H1 (cell line): ENCODE measurements at regions not wholly inside any gene's neighbourhood (a gene's known extent, or its start where the extent isn't known, plus 50 kb on each side); places are given as distances from the start of the nearest gene placed in this dataset.

Experiments used
- CTCF ChIA-PET: fragments of 300-600 bp; sonication (Branson Sonifier 250); formaldehyde crosslinking; loops from one replicate; lab custom pipeline; 2021; ENCODE audit not compliant: partially characterized antibody; lab: Charles Lee
- POLR2A ChIA-PET: fragments of 300-600 bp; sonication (Branson Sonifier 250); formaldehyde crosslinking; loops from one replicate; lab custom pipeline; 2021; ENCODE audit warnings: inconsistent platforms; ENCODE audit not compliant: partially characterized antibody; lab: Charles Lee
- DNase-seq, 2 experiments: peaks; one replicate each; pipeline versions ENCODE4 v3.0.0 to v3.0.0-alpha.2; 2010 to 2022; ENCODE audit warnings: low spot score in 2 of 2, low read depth in 1 of 2, mixed read lengths in 1 of 2
- FAIRE-seq: peaks from 2 replicates; lab custom pipeline; 2011; peaks lifted over from hg19 to GRCh38; lab: Jason Lieb, UNC
- H2AFZ ChIP-seq: 2 replicates; pipeline ENCODE4 v1.8.1; 2012; ENCODE audit warnings: low read length, inconsistent platforms
- H2AK5ac ChIP-seq: 2 replicates; pipeline ENCODE4 v1.6.1; 2013; ENCODE audit warnings: low read depth, low read length
- H2BK120ac ChIP-seq: replicated peaks from 2 replicates; pipeline ENCODE3; 2013; ENCODE audit warnings: low read depth, low read length, inconsistent platforms
- H2BK12ac ChIP-seq: 2 replicates; pipeline ENCODE4 v1.6.1; 2013; ENCODE audit warnings: low read depth, low read length
- H2BK15ac ChIP-seq: 2 replicates; pipeline ENCODE4 v1.6.1; 2013; ENCODE audit warnings: low read length
- H2BK20ac ChIP-seq: 2 replicates; pipeline ENCODE4 v1.6.1; 2013; ENCODE audit warnings: low read length
- H2BK5ac ChIP-seq: 2 replicates; pipeline ENCODE4 v1.6.1; 2013; ENCODE audit warnings: low read depth, low read length
- H3K14ac ChIP-seq: 2 replicates; pipeline ENCODE4 v1.6.1; 2013; ENCODE audit warnings: inconsistent platforms; ENCODE audit not compliant: insufficient read length
- H3K18ac ChIP-seq: 2 replicates; pipeline ENCODE4 v1.6.1; 2013; ENCODE audit warnings: low read length; ENCODE audit errors: extremely low read depth
- H3K23ac ChIP-seq: 2 replicates; pipeline ENCODE4 v1.6.1; 2013; ENCODE audit warnings: inconsistent platforms; ENCODE audit not compliant: insufficient read length
- H3K23me2 ChIP-seq: 2 replicates; pipeline ENCODE4 v1.6.1; 2013; ENCODE audit warnings: low read depth, low read length
- H3K27ac ChIP-seq: 2 replicates; pipeline ENCODE4 v1.6.1; 2011; ENCODE audit warnings: low read depth, low read length, inconsistent platforms
- H3K27me3 ChIP-seq, 4 experiments: replicated peaks in 1 of 4; 1 replicate in 1 of 4; 2 replicates in 3 of 4; pipeline versions ENCODE4 v1.6.1 to v1.8.1; 2011 to 2013; ENCODE audit warnings: low read length in 3 of 4, mild to moderate bottlenecking in 3 of 4, inconsistent platforms in 2 of 4, mixed read lengths in 2 of 4, moderate library complexity in 1 of 4; ENCODE audit not compliant: control insufficient read depth in 3 of 4, insufficient read depth in 3 of 4; ENCODE audit errors: extremely low read depth in 1 of 4
- H3K36me3 ChIP-seq, 4 experiments: 2 replicates each; pipeline versions ENCODE4 v1.6.1 to v1.8.1; 2011 to 2013; ENCODE audit warnings: mild to moderate bottlenecking in 4 of 4, low read length in 3 of 4, moderate library complexity in 2 of 4, control low read depth in 1 of 4, inconsistent platforms in 1 of 4; ENCODE audit not compliant: insufficient read depth in 4 of 4, control insufficient read depth in 2 of 4
- H3K4ac ChIP-seq: replicated peaks from 2 replicates; pipeline ENCODE3; 2013; ENCODE audit warnings: low read length, low read depth, mixed read lengths, inconsistent platforms; ENCODE audit not compliant: insufficient read length
- H3K4me1 ChIP-seq, 4 experiments: replicated peaks in 1 of 4; 1 replicate in 1 of 4; 2 replicates in 3 of 4; pipeline versions ENCODE4 v1.6.1 to v1.8.1; 2011 to 2013; ENCODE audit warnings: low read length in 3 of 4, inconsistent platforms in 2 of 4, mixed read lengths in 1 of 4; ENCODE audit not compliant: insufficient read depth in 4 of 4, control insufficient read depth in 3 of 4
- H3K4me2 ChIP-seq, 2 experiments: 2 replicates each; pipeline versions ENCODE4 v1.6.1 to v1.8.1; 2011 to 2013; ENCODE audit warnings: low read depth in 2 of 2, low read length in 2 of 2, control low read depth in 1 of 2, inconsistent platforms in 1 of 2, mild to moderate bottlenecking in 1 of 2; ENCODE audit not compliant: insufficient read depth in 1 of 2
- H3K4me3 ChIP-seq, 4 experiments: fragments of 200-600, 300-600 bp in 1 of 4; sonication (generic), shearing (Covaris generic), sonication (Bioruptor Twin) in 1 of 4; 2 replicates each; pipeline versions ENCODE4 v1.5.1 to v1.8.1; 2011 to 2016; ENCODE audit warnings: low read length in 4 of 4, low read depth in 3 of 4, control low read depth in 2 of 4, inconsistent platforms in 2 of 4, mild to moderate bottlenecking in 2 of 4, mixed read lengths in 1 of 4, moderate library complexity in 1 of 4; ENCODE audit not compliant: insufficient read depth in 2 of 4; ENCODE audit errors: extremely low read depth in 1 of 4
- H3K56ac ChIP-seq: replicated peaks from 2 replicates; pipeline ENCODE3; 2013; ENCODE audit warnings: low read depth, mild to moderate bottlenecking, mixed read lengths, low read length, inconsistent platforms; ENCODE audit not compliant: insufficient read length
- H3K79me1 ChIP-seq: 2 replicates; pipeline ENCODE4 v1.6.1; 2013; ENCODE audit warnings: low read depth, low read length, control low read depth
- H3K79me2 ChIP-seq, 2 experiments: 2 replicates each; pipeline versions ENCODE4 v1.6.1 to v1.8.1; 2012 to 2013; ENCODE audit warnings: low read length in 2 of 2, mild to moderate bottlenecking in 2 of 2, inconsistent platforms in 1 of 2; ENCODE audit not compliant: insufficient read depth in 2 of 2, control insufficient read depth in 1 of 2
- H3K9ac ChIP-seq, 4 experiments: replicated peaks in 1 of 4; 1 replicate in 1 of 4; 2 replicates in 3 of 4; pipeline versions ENCODE4 v1.6.1 to v1.8.1; 2011 to 2013; ENCODE audit warnings: low read depth in 3 of 4, low read length in 3 of 4, control low read depth in 2 of 4, mild to moderate bottlenecking in 2 of 4, moderate library complexity in 2 of 4, inconsistent platforms in 1 of 4; ENCODE audit errors: extremely low read depth in 1 of 4
- H3K9me3 ChIP-seq, 2 experiments: 2 replicates each; pipeline versions ENCODE4 v1.6.1 to v1.8.1; 2012 to 2013; ENCODE audit warnings: mild to moderate bottlenecking in 2 of 2, moderate library complexity in 2 of 2, control low read depth in 1 of 2, inconsistent platforms in 1 of 2, low read depth in 1 of 2, low read length in 1 of 2, mixed read lengths in 1 of 2; ENCODE audit not compliant: insufficient read depth in 2 of 2
- H4K20me1 ChIP-seq, 2 experiments: replicated peaks in 1 of 2; 2 replicates each; pipeline versions ENCODE3 to v1.8.1; 2011 to 2013; ENCODE audit warnings: inconsistent platforms in 2 of 2, low read length in 2 of 2, mild to moderate bottlenecking in 1 of 2; ENCODE audit not compliant: insufficient read depth in 2 of 2, control insufficient read depth in 1 of 2
- H4K5ac ChIP-seq: 2 replicates; pipeline ENCODE4 v1.6.1; 2013; ENCODE audit warnings: low read length, low read depth, mixed read lengths, inconsistent platforms; ENCODE audit not compliant: insufficient read length
- H4K8ac ChIP-seq: 2 replicates; pipeline ENCODE4 v1.8.0; 2013; ENCODE audit warnings: mild to moderate bottlenecking, moderate library complexity, low read length, inconsistent platforms; ENCODE audit not compliant: insufficient read depth; ENCODE audit errors: extremely low read depth
- H4K91ac ChIP-seq: replicated peaks from 2 replicates; pipeline ENCODE3; 2013; ENCODE audit warnings: low read length, mixed read lengths, inconsistent platforms; ENCODE audit not compliant: insufficient read length
- ASH2L ChIP-seq: fragments of 200-600, 300-600 bp; sonication (generic); IDR thresholded peaks from one replicate; pipeline ENCODE4 v1.7.1; 2017; ENCODE audit warnings: low read length
- NANOG ChIP-seq: IDR thresholded peaks from 2 replicates; pipeline ENCODE4 v1.6.1; 2011; ENCODE audit warnings: low read length, low read depth, mild to moderate bottlenecking, inconsistent platforms; ENCODE audit not compliant: insufficient read depth, poor library complexity, severe bottlenecking
- RAD21 ChIP-seq, 2 experiments: IDR thresholded peaks in 1 of 2; conservative IDR thresholded peaks in 1 of 2; 2 replicates each; pipeline ENCODE4 v1.6.1; 2011; ENCODE audit warnings: low read depth in 2 of 2, low read length in 2 of 2, improper control_type of control experiment in 1 of 2, inconsistent platforms in 1 of 2, mild to moderate bottlenecking in 1 of 2, moderate library complexity in 1 of 2
- SAP30 ChIP-seq: fragments of 300-600 bp; sonication (generic); IDR thresholded peaks from 2 replicates; pipeline ENCODE4 v1.7.1; 2012; ENCODE audit warnings: low read length, moderate library complexity, mild to moderate bottlenecking, inconsistent platforms; ENCODE audit not compliant: insufficient read depth, insufficient replicate concordance
- WGBS, 2 experiments: shearing (Covaris generic) in 1 of 2; methylation state at CpG; one replicate each; pipeline versions ENCODE4 v1.1.6 to v1.1.7; 2013 to 2015; ENCODE audit warnings: low lambda C conversion rate in 2 of 2, mixed read lengths in 2 of 2, inconsistent platforms in 1 of 2, low coverage in 1 of 2, missing lambda C conversion rate in 1 of 2; ENCODE audit not compliant: insufficient replicate concordance in 2 of 2, insufficient coverage in 1 of 2, insufficient read length in 1 of 2; ENCODE audit errors: extremely low coverage in 1 of 2, missing lambda C conversion rate in 1 of 2; 5-methylcytosine and 5-hydroxymethylcytosine counted together
- TF ChIP-seq, protein P1 (sequence below), 3 experiments: IDR thresholded peaks; 1 replicate in 2 of 3; 2 replicates in 1 of 3; pipeline versions ENCODE4 v1.5.1 to v1.6.1; 2011; ENCODE audit warnings: low read length in 3 of 3, mild to moderate bottlenecking in 3 of 3, inconsistent platforms in 2 of 3, low read depth in 1 of 3, moderate library complexity in 1 of 3; ENCODE audit not compliant: insufficient read depth in 1 of 3; ENCODE audit errors: control extremely low read depth in 1 of 3

DNA sequence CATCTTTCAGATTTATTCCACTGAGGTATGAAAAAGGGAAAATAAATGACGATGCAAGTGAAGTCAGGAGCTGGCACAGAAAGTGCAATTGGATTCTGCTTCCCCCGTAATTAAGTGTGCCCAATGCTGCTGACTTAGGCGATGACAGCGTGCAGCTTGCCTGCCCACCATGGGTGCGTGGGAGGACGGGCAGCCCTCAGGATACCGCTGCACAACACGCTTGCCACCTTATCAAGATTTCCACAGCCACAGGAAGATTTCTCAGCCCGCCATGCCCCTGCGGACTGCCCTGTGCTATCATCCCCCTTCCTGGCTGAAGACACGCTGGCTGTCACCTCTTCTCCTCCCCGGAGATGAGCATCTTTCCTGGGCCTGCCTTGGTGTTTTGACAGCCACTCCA lies 103.3 kb upstream of the BACH2 start:
- Histone ChIP-seq H2BK15ac (no peak overlapping the region), H3K36me3 (no peaks in the 10 kb centered on the region), H3K4ac (no peak overlapping the region), H4K91ac (no peak overlapping the region), H3K23me2 (no peaks in the 10 kb centered on the region), H4K20me1 (no peaks in the 10 kb centered on the region), H3K79me2 (no peaks in the 10 kb centered on the region), H4K5ac (no peak overlapping the region), H3K4me2 (no peak overlapping the region), H3K14ac (no peak overlapping the region), H2AK5ac (no peak overlapping the region), H3K23ac (no peak overlapping the region), H3K79me1 (no peaks in the 10 kb centered on the region), H2AFZ (no peak overlapping the region), H3K4me1 (peaks cover 0 to 10% (median 7%) of the 10 kb centered on the region in 4 experiments; a peak in 6 of 7 replicates), H3K18ac (no peak overlapping the region), H3K4me3 (no peak overlapping the region), H2BK20ac (no peak overlapping the region), H3K27ac (no peak overlapping the region), H4K8ac (no peak overlapping the region), H3K27me3 (no peaks in the 10 kb centered on the region), H2BK5ac (no peak overlapping the region), H3K9me3 (no peaks in the 10 kb centered on the region), H2BK120ac (no peak overlapping the region), H3K56ac (no peak overlapping the region), H3K9ac (no peak overlapping the region), H2BK12ac (no peak overlapping the region)
- POLR2A ChIA-PET = interaction anchor here (1.4 kb wide), 1 partner anchor 116 kb away, joined by 3 read pairs; no protein-coding TSS in a partner anchor
- DNase-seq (no peak), FAIRE-seq (no peak)
- 96% methylated on average over 12 of the region's 12 CpGs; no CpG with 5 or more reads in 1 of the 2 experiments for WGBS, 2 experiments
- no peak for TF ChIP-seq SAP30
- TF ChIP-seq ASH2L = no peak
- no peak for TF ChIP-seq RAD21 (IDR thresholded peaks at IDR 0.05 in 1 of 2, conservative IDR thresholded peaks at IDR 0.05 in 1 of 2; ENCODE audit: low read depth in 2 of 2, low read length in 2 of 2)
- TF ChIP-seq, protein P1, sequence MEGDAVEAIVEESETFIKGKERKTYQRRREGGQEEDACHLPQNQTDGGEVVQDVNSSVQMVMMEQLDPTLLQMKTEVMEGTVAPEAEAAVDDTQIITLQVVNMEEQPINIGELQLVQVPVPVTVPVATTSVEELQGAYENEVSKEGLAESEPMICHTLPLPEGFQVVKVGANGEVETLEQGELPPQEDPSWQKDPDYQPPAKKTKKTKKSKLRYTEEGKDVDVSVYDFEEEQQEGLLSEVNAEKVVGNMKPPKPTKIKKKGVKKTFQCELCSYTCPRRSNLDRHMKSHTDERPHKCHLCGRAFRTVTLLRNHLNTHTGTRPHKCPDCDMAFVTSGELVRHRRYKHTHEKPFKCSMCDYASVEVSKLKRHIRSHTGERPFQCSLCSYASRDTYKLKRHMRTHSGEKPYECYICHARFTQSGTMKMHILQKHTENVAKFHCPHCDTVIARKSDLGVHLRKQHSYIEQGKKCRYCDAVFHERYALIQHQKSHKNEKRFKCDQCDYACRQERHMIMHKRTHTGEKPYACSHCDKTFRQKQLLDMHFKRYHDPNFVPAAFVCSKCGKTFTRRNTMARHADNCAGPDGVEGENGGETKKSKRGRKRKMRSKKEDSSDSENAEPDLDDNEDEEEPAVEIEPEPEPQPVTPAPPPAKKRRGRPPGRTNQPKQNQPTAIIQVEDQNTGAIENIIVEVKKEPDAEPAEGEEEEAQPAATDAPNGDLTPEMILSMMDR (IDR thresholded peaks at IDR 0.05; ENCODE audit: control extremely low read depth in 1 of 3, insufficient read depth in 1 of 3, low read depth in 1 of 3, low read length in 3 of 3) = no peak
- no peak for TF ChIP-seq NANOG
- CTCF ChIA-PET = interaction anchor here (1.0 to 9.1 kb wide), 9 partner anchors 10 to 113 kb away, joined by 3 to 90 read pairs (median 5); no protein-coding TSS in a partner anchor
